ENCODE measurements at regions not wholly inside any gene's neighbourhood (a gene's known extent, or its start where the extent isn't known, plus 50 kb on each side); places are given as distances from the start of the nearest gene placed in this dataset.

DNA sequence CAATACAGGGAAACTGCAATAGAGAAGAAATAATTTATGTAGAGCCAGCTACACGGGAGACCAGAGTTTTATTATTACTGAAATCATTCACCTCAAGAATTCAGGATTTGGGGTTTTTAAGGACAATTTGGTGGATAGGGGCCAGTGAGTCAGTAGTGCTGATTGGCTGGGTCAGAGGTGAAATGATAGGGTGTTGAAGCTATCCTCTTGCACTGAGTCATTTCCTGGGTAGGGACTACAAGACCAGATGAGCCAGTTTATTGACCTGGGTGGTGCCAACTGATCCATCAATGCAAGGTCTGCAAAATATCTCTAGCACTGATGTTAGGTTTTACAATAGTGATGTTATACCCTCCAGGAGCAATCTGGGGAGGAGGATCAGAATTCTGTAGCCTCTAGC lies 486.3 kb downstream of the LRIG3 start:
- DNase-seq, result no peak

DNA sequence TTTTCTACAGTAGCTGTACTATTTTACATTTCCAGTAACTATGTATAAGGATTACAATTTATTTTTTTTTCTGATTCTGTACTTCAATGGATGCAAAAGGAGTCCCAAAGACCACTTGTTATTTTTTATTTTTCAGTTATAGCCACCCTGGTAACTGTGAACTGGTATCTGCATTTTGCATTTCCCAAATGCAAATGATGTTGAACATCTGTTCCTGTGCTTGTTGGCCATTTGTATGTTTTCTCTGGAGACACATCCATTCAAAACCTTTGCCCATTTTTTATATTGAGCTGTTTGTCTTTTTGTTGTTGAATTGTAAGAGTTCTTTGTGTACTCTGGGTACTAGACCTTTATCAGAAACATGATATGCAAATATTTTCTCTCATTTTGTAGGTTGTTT lies 485.6 kb downstream of the LRIG3 start:
- DNase-seq, result no peak

DNA sequence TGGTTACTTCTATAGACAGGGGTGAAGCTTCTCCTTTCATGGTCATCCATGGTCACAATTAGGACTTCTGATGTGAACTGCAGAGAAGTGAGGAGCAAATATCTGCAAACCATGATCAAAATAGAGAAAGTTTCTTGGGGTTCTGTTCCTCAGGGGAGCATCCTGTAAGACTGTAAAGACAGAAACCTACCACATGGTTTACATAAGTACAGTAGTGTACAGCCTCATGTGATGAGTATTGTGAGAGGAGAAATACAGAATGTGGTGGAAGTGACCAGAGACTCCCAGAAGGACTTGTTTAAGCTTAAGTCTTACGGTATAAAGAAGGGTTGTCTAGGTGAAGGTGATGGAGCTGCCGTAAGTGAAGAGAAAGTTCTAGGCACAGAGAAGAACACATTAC lies 484.7 kb downstream of the LRIG3 start:
- DNase-seq, result no peak

DNA sequence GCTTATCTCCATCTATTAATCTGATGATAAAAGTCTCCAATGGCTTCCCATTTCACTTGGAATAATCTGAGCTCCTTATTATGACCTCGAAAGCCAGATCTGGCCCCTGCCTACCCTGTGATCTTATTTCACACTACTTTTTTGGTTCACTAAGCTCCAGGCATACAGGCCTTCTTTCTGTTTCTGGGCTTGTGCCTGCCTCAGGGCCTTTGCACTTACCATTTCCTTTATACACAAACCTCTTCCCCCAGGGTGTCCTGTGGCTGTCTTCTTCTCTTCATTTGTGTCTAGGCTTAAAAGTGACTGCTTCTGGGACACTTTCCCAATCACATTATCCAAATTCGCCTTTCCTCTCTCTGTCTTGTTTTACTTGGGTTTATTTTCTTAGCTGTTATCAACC lies 478.8 kb downstream of the LRIG3 start:
- no peak for DNase-seq

GRCh38 chr12:58443273-58443980 lies 476.9 kb downstream of the LRIG3 start:
- DNase-seq, result no peak

DNA sequence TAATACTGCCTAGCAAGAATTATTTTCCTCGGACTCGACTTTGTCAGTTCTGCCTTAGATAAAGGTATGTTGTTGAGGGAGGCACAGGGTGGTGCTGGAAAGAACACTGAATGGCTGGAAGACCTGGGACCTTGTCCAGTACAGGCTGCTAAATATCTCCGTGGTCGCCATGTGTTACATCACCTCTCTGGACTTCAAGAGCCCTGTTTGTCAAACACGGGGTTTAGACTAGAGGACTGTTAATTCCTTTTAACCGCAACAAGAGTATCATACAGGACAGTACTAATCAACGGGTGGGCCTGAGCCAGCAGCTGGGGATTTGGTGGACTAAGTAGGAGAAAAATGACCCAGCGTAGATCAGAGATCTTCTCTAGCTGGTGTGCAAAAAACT lies 476.3 kb downstream of the LRIG3 start:
- DNase-seq, result no peak

GRCh38 chr12:58450868-58451482 lies 469.3 kb downstream of the LRIG3 start:
- DNase-seq, result no peak

- no peak for DNase-seq
These were observed 467.8 kb downstream of the LRIG3 start for GRCh38 chr12:58452546-58452945.

DNA sequence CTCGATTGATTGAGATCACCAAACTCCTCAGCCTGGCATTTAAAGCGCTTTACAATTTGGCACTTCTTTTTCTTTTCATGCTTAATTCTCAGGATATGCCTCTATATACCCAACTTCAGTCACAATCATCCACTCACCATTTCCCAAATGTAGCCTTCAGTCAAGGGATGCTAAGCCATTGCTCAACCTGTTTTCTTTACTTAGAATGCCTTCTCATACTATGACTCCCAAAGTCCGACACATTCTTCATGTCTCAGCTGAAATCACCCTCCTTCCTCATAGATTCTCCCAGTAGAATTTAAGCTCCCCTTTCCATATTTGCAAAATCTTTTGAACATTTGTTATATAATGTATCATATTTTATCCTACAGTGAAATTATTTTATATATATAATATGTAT lies 467.0 kb downstream of the LRIG3 start:
- no peak for DNase-seq

- no peak for DNase-seq
These were observed 465.2 kb downstream of the LRIG3 start for GRCh38 chr12:58455136-58455535.

DNA sequence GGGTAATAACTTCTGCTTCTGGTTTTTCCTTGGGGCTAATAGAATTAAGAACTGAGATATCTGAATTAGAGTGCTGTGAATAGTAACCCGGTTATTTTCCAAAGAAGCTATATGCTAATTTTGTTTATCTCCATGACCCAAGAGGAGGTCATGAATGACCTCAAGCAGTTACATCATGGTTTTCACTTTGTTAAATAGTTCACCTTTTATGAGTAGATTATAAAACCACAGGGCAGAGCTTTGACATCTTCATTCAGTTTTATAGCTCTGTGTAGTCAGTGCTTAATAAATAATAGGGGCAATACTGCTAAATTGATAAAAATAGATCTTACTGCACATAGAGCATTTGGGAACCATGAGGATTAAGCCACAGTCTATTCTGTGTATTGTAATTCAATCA lies 462.2 kb downstream of the LRIG3 start:
- DNase-seq, result no peak

- no peak for DNase-seq
These were observed 461.1 kb downstream of the LRIG3 start for GRCh38 chr12:58459191-58459590.

DNA sequence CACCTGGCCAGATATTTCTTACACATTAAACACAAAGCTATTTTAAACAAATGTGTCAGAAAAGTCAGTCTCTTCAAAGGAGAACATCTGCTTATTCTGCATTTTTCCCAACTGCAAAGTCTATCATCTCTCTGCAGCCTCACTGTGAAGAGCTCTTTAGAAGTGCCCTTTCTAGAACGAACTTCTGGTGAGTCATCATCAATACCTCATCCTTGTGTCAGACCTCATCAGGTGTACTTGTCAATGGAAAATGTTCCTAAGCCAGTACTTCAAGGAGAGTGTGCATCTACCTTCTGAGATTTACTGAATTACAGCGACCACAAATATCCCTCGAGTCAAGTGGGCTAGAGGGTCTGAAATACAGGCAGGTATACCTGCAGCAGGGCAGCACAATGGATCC lies 457.3 kb downstream of the LRIG3 start:
- no peak for DNase-seq

- no peak for DNase-seq
These were observed 454.9 kb downstream of the LRIG3 start for GRCh38 chr12:58465418-58465817.

GRCh38 chr12:58470266-58471010 lies 449.9 kb downstream of the LRIG3 start:
- no peak for DNase-seq

DNA sequence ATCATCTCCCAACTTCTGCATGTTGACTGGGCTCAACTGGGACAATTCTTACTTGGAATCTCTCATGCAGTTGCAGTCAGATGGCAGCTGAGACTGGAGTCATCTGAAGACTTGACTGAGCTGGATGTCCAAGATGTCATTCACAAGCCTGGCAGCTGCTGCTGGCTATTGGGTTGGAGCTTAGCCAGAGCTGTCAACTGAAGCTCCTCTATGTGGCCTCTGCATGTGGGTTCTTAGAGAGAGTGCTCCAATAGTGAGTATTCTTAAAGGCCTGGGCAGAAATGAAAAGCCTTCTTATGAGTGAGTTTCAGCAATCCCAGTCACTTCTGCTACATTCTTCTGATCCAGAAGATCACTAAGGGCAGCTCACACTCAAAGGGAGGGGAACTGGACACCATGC lies 440.9 kb downstream of the LRIG3 start:
- DNase-seq, result no peak

DNA sequence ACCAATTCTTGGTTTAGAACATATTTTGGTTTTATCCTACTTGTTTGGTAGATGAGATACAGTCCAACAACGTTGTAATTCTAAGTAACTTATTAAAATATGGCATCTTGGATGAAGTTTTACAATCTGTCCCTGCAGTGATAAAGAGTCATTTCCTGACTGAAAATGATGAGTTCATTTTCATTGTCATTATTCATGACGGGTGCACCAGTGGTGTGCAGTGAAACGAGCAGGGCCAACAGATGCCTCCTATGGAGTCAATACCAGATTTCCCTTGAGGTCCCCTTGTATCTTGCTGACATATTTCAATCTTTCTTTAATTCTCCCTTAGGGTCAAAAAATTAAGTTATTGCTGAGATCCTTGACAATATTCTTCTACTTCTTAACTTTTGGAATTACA lies 438.5 kb downstream of the LRIG3 start:
- DNase-seq, result no peak

- no peak for DNase-seq
These were observed 433.0 kb downstream of the LRIG3 start for GRCh38 chr12:58487255-58487654.

DNA sequence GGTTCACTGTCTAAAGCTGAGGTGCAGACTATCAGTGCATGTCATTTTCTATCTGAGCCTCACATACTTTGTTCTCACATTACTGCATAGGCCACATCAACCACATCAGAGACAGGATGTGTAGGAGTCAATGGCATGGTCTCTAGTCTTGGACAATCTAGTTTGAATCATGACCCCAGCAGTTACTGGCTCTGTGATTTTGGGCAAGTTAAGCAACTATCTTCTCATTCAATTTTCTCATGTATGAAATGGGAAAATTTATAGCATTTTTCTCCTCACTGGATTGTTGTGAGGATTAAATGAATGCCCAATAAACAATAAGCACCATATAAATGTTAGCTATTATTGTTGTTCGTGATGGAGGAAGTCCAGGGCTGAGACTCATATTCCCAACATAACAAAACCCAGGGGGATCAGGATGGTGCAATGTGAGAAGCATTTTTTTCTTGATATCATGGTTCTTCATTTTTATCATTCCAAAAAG lies 432.6 kb downstream of the LRIG3 start:
- no peak for DNase-seq

- DNase-seq, result no peak
These were observed 430.9 kb downstream of the LRIG3 start for GRCh38 chr12:58489394-58489793.

- no peak for DNase-seq
These were observed 429.0 kb downstream of the LRIG3 start for GRCh38 chr12:58491306-58491705.

GRCh38 chr12:58496411-58497190 lies 423.7 kb downstream of the LRIG3 start:
- no peak for DNase-seq

DNA sequence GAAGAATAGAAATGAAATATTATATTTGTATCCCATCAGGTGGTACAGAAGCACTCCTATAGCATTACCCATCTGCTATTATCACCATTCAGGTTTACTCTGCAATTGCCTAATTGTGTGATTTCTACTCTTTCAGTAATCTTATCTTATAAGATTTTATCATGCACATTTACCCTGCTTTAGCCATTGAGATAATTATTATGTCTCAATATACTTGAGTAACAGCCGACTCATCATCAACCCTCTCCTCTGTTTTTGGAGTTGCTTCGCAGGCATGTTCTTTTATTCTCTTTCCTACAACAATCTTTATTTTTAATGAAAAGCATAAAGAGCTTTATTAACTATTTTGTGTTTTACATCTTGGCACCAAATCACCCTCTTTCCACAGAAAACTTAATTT lies 419.9 kb downstream of the LRIG3 start:
- no peak for DNase-seq
